ENCODE measurements at regions not wholly inside any gene's neighbourhood (a gene's known extent, or its start where the extent isn't known, plus 50 kb on each side); places are given as distances from the start of the nearest gene placed in this dataset.

DNA sequence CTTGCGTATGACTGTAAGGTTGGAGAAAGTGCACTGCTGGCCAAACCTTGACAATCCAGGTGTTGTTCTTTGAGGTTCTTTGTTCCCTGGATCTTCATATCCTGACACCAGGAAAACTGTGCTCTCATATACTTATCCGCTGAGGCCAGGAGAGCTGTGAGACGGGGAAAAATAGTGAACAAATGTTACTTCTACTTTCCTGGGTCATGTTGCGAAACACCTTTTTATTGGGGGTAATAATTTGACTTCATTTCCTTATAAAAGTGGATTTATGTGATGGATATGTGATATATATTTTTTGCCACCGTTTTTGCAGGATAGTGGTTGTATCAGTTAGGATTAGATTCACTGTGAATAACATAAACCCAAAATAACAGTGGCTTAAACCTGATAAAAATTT is 336.1 kb downstream of the OSR1 start:
- H4K20me1 ChIP-seq (ENCODE audit: insufficient read depth, low read length), result no peaks in the 10 kb centered on the region
- H3K27ac ChIP-seq (ENCODE audit: low read length), result no peak overlapping the region
- TF ChIP-seq, protein P1, sequence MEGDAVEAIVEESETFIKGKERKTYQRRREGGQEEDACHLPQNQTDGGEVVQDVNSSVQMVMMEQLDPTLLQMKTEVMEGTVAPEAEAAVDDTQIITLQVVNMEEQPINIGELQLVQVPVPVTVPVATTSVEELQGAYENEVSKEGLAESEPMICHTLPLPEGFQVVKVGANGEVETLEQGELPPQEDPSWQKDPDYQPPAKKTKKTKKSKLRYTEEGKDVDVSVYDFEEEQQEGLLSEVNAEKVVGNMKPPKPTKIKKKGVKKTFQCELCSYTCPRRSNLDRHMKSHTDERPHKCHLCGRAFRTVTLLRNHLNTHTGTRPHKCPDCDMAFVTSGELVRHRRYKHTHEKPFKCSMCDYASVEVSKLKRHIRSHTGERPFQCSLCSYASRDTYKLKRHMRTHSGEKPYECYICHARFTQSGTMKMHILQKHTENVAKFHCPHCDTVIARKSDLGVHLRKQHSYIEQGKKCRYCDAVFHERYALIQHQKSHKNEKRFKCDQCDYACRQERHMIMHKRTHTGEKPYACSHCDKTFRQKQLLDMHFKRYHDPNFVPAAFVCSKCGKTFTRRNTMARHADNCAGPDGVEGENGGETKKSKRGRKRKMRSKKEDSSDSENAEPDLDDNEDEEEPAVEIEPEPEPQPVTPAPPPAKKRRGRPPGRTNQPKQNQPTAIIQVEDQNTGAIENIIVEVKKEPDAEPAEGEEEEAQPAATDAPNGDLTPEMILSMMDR (IDR thresholded peaks at IDR 0.05; ENCODE audit: borderline replicate concordance, extremely low read depth, low read length, poor library complexity, severe bottlenecking), result no peak
- no peak for TF ChIP-seq EZH2 (IDR thresholded peaks at IDR 0.05; ENCODE audit: borderline replicate concordance, low read depth, low read length, severe bottlenecking)
- H3K9ac ChIP-seq (ENCODE audit: low read depth, low read length), result no peak overlapping the region
- no peaks in the 10 kb centered on the region for H3K9me3 ChIP-seq (ENCODE audit: insufficient read depth, low read length, severe bottlenecking)
- no peak overlapping the region for H2AFZ ChIP-seq (ENCODE audit: low read depth, low read length)
- no peak overlapping the region for H3K4me2 ChIP-seq (ENCODE audit: insufficient read depth, low read length)
- H3K4me3 ChIP-seq (ENCODE audit: low read depth in 1 of 2, low read length in 2 of 2), result no peak overlapping the region
- no peak for ATAC-seq (ENCODE audit: insufficient read depth, low read depth)
- no peaks in the 10 kb centered on the region for H3K79me2 ChIP-seq (ENCODE audit: insufficient read depth, low read length)
- H3K27me3 ChIP-seq (ENCODE audit: insufficient read depth, low read length, poor library complexity), result no peaks in the 10 kb centered on the region
- H3K4me1 ChIP-seq (ENCODE audit: insufficient read depth, low read length), result no peaks in the 10 kb centered on the region
- no peak for DNase-seq
- H3K36me3 ChIP-seq (ENCODE audit: insufficient read depth, low read length), result no peaks in the 10 kb centered on the region

DNA sequence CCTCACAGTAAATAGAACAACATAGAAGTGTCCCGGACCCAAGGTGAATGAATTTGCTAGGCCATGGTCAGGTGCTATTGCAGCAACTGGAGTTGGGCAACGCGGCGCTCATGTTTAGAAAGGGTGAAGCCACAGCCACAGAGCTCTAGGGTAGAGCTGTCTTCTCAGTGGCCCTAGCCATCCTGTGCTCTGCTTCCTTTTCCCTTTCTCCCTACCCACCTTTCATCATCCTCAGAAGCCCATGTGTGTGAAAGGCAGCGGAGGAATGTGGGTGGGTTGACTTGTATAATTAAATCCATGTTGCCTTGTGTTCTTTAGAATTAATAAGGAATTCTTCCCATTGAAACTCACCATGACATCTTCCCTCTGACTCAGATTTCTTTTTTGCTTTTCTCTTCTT is 336.7 kb downstream of the OSR1 start:
- no peak for DNase-seq
- no peaks in the 10 kb centered on the region for H4K20me1 ChIP-seq (ENCODE audit: insufficient read depth, low read length)
- TF ChIP-seq, protein P1 (IDR thresholded peaks at IDR 0.05; ENCODE audit: borderline replicate concordance, extremely low read depth, low read length, poor library complexity, severe bottlenecking), result no peak
- TF ChIP-seq EZH2 (IDR thresholded peaks at IDR 0.05; ENCODE audit: borderline replicate concordance, low read depth, low read length, severe bottlenecking), result no peak
- ATAC-seq (ENCODE audit: insufficient read depth, low read depth), result no peak
- H3K4me1 ChIP-seq (ENCODE audit: insufficient read depth, low read length), result no peaks in the 10 kb centered on the region
- H3K27ac ChIP-seq (ENCODE audit: low read length), result no peak overlapping the region
- H3K79me2 ChIP-seq (ENCODE audit: insufficient read depth, low read length), result no peaks in the 10 kb centered on the region
- no peaks in the 10 kb centered on the region for H3K27me3 ChIP-seq (ENCODE audit: insufficient read depth, low read length, poor library complexity)
- no peak overlapping the region for H3K4me3 ChIP-seq (ENCODE audit: low read depth in 1 of 2, low read length in 2 of 2)
- no peaks in the 10 kb centered on the region for H3K36me3 ChIP-seq (ENCODE audit: insufficient read depth, low read length)
- H3K4me2 ChIP-seq (ENCODE audit: insufficient read depth, low read length), result no peak overlapping the region
- H2AFZ ChIP-seq (ENCODE audit: low read depth, low read length), result no peak overlapping the region
- H3K9me3 ChIP-seq (ENCODE audit: insufficient read depth, low read length, severe bottlenecking), result no peaks in the 10 kb centered on the region
- no peak overlapping the region for H3K9ac ChIP-seq (ENCODE audit: low read depth, low read length)

DNA sequence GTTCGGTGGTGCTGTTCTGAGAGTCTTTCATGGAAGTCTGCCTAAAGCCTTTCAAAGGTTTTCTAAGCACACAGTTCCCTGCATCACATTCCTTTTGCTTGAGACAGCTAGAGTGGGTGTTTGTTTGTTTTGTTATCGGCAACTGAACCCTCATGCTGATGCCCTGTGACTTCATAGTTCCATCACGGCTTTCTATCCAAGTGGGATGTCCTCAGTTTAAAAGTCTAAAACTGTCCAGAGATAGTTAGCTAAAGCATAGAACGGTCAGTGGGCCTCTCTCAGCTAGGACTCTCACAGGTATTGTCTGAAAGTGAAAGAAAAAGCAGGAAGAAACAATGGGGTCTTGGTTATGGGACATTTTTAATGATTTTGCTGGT is 337.3 kb downstream of the OSR1 start:
- TF ChIP-seq, protein P1 (IDR thresholded peaks at IDR 0.05; ENCODE audit: borderline replicate concordance, extremely low read depth, low read length, poor library complexity, severe bottlenecking), result no peak
- TF ChIP-seq EZH2 (IDR thresholded peaks at IDR 0.05; ENCODE audit: borderline replicate concordance, low read depth, low read length, severe bottlenecking), result no peak
- no peaks in the 10 kb centered on the region for H3K27me3 ChIP-seq (ENCODE audit: insufficient read depth, low read length, poor library complexity)
- H3K79me2 ChIP-seq (ENCODE audit: insufficient read depth, low read length), result no peaks in the 10 kb centered on the region
- no peaks in the 10 kb centered on the region for H3K9me3 ChIP-seq (ENCODE audit: insufficient read depth, low read length, severe bottlenecking)
- H3K36me3 ChIP-seq (ENCODE audit: insufficient read depth, low read length), result no peaks in the 10 kb centered on the region
- H3K4me2 ChIP-seq (ENCODE audit: insufficient read depth, low read length), result no peak overlapping the region
- H2AFZ ChIP-seq (ENCODE audit: low read depth, low read length), result no peak overlapping the region
- H4K20me1 ChIP-seq (ENCODE audit: insufficient read depth, low read length), result no peaks in the 10 kb centered on the region
- ATAC-seq (ENCODE audit: insufficient read depth, low read depth) (no peak), DNase-seq (no peak)
- no peaks in the 10 kb centered on the region for H3K4me1 ChIP-seq (ENCODE audit: insufficient read depth, low read length)
- H3K27ac ChIP-seq (ENCODE audit: low read length), result no peak overlapping the region
- H3K4me3 ChIP-seq (ENCODE audit: low read depth in 1 of 2, low read length in 2 of 2), result no peak overlapping the region
- H3K9ac ChIP-seq (ENCODE audit: low read depth, low read length), result no peak overlapping the region
